HG02798 (cell line): ENCODE measurements at regions not wholly inside any gene's neighbourhood (a gene's known extent, or its start where the extent isn't known, plus 50 kb on each side); places are given as distances from the start of the nearest gene placed in this dataset.
"Not testable (repeated sequence)": the region's sequence is repeated elsewhere in the genome, so short reads cannot be mapped to it uniquely, and the experiment has no call there.

Experiments used
- ATAC-seq: cut with Tn5 transposase; IDR thresholded peaks from one replicate; pipeline ENCODE4 v1.9.1; 2021; ENCODE audit warnings: mild to moderate bottlenecking; ENCODE audit not compliant: unreplicated experiment, poor library complexity

DNA sequence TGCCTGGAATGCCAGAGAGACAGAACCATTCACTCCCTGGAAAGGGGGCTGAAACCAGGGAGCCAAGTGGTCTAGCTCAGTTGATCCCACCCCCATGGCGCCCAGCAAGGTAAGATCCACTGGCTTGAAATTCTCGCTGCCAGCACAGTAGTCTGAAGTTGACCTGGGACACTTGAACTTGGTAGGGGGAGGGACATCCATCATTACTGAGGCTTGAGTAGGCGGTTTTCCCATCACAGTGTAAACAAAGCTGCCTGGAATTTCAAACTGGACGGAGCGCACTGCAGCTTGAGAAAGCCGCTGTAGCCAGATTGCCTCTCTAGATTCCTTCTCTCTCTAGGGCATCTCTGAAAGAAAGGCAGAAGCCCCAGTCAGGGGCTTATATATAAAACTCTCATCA lies 310.7 kb upstream of the DPPA4 start:
- no peak for ATAC-seq

- ATAC-seq = no peak
Measured at GRCh38 chr3:109656225-109656624, 318.9 kb upstream of the DPPA4 start.

DNA sequence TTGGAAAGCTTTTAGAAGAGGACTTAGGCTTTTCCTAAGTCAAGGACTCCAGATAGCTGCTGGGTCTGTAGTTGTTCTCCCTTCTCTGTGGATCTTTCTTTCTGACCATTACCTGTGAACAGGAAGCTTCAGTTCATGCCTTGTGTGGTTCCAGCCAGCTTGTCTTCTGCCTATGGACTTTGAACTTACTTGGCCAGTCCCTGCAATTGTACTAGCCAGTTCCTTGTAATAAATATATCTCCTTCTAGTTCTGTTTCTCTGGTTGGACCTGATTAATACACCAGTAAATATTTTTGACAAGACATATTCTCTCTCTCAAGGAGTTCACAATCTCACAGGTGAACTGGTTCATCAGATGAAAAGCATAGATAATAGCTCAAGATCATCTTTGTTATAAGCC lies 341.3 kb upstream of the DPPA4 start:
- no peak for ATAC-seq

DNA sequence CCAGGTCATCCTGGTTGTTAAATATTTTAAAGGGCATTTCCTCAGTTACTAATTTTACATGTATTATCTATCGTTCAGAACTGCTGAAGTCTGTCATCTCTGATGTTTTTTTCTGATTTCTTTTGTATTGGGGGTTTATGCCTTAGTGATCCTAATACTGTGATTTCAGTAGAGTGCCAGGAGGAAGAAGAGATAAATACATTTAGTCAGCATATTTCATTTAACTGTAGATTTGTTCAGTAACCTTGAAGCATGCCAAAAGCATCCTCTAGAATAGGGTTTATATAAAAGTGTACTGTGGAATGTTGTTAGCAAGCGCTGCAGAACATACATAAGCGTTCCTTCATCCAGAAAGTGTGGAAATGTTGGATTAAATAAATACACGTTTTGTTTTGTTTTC lies 342.3 kb upstream of the DPPA4 start:
- no peak for ATAC-seq

GRCh38 chr3:109683746-109684145 lies 346.4 kb upstream of the DPPA4 start:
- ATAC-seq = no peak

DNA sequence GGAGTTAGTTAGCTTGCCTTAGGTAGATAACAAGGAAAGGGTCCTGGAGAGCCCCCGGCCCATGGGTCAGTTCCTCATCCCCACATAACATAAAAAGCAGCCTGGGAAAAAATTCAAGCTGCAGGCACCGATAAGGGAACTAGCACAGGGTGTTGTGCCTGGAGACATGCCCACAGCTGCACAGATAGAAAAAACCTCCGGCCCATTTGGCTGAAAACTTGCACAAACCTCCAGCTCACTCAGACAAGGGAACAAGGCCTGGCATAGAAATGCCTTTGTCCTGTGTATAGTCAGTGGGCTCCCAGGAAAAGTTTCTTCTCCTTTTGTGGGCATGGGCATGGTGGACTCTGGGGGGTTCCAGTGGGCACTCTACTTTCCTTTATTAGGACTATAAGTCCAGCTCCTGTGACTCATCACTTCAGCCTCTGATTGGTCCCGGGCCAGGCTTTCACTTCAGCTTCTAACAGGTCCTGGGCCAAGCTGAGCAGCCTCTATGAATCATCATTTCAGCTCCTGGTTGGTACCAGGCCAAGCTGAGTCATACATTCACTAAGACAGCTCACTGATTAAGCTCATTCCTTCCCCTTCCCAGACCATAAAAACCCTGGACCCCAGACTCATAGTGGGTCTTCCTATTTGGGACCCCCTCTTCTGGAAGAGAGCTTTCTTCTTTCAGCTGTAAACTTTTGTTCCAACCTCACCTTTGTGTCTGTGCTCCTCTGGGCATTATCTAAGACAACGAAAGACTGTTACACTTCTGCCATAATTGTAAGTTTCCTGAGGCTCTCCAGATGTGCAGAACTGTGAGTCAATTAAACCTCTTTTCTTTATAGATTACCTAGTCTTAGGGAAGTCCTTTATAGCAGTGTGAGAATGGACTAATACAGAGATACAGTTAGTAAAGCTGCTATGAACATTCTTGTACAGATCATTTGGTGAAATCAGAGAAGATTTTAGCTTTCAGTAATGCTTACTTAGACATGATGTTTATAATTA lies 348.0 kb upstream of the DPPA4 start:
- ATAC-seq = no peak

- ATAC-seq = no peak
Measured at GRCh38 chr3:109687626-109688025, 350.3 kb upstream of the DPPA4 start.

DNA sequence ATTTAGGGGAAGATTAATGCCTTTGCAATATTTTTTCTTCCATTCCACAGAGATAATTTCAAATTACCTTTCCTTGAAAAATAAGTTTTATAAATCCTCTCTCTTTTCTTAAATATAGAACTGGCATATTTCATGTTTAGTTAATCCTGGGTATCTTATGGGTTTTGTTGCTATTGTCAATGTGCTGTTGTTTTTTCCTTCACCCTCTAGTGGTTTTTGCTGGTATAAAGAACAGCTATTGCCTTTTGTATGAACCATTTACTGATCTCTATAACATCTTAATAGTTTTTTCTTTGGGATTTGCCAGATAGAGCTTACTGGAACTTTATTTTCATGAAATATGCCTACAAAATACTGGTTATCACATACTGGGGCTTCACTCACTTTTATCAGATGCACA lies 359.6 kb upstream of the DPPA4 start:
- ATAC-seq = no peak

- peak; percentile 63 for ATAC-seq
Measured at GRCh38 chr3:109702252-109702651, 364.9 kb upstream of the DPPA4 start.

DNA sequence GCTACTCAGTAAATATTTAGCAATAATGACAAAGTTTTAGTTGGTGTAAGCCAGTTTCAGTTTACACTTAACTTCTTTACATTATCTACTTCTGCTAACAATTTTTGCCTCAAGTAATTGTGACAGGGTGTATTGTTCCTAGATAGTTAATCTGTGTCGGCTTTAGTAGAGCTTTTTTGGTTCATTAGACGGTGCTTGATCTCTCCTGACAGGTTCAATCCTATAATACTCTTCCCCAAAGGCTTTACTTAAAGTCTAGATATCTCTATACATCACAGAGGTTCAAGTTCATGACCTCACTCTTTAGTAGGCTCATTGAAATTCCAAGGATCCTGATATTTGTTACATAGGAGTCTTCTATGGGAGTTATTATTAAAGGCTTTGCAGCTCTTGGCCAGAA lies 365.6 kb upstream of the DPPA4 start:
- ATAC-seq = no peak

GRCh38 chr3:109705133-109705532 lies 367.8 kb upstream of the DPPA4 start:
- not testable (repeated sequence) for ATAC-seq

DNA sequence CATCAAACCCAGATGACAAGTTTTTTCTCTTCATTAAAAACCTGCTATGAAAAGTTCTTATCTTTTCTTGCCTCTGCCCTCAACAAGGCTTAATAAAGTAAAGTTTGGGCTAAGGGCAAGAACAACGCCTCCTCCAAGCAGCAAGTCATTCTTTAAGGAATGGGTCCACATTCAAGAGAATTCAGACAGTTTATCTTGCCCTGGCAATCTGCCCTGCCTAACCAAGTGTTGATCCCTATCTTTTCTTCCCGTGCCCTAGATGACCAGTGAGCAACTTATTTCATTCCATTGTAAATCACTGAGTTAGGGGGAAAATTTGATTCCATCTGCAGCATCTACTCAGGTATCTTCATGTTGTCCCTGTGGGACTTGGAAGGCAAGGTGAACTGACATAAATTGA lies 370.3 kb upstream of the DPPA4 start:
- no peak for ATAC-seq

GRCh38 chr3:109713288-109713687 lies 375.9 kb upstream of the DPPA4 start:
- no peak for ATAC-seq

DNA sequence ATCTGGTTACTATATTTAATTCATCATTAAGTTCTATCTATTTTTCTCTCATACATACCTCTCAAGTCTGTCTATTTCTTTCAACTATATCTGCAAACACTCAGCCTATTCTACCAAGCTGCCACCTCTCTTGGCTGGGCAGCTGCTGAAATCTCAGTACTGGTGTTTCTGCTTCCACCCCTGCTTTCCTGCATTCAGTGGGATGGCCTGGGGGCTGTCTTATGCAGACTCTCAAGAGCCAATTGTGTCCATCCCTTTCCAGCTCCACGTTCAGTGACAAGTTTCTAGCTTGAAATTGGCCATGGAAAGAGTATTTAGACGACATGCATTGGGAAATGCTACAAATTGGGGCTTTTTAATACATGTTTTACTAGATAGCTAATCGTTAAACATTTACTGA lies 378.4 kb upstream of the DPPA4 start:
- no peak for ATAC-seq

DNA sequence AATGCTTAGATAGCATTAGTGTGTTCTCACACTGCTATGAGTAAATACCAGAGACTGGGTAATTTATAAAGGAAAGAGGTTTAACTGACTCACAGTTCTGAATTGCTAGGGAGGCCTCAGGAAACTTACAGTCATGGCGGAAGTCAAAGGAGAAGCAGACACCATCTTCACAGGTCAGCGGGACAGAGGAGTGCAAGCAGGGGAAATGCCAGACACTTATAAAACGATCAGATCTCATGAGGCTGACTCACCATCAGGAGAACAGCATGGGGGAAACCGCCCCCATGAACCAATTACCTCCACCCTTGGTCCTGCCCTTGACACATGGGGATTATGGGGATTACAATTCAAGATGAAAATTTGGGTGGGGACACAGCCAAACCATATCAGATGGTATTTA lies 381.5 kb upstream of the DPPA4 start:
- no peak for ATAC-seq

DNA sequence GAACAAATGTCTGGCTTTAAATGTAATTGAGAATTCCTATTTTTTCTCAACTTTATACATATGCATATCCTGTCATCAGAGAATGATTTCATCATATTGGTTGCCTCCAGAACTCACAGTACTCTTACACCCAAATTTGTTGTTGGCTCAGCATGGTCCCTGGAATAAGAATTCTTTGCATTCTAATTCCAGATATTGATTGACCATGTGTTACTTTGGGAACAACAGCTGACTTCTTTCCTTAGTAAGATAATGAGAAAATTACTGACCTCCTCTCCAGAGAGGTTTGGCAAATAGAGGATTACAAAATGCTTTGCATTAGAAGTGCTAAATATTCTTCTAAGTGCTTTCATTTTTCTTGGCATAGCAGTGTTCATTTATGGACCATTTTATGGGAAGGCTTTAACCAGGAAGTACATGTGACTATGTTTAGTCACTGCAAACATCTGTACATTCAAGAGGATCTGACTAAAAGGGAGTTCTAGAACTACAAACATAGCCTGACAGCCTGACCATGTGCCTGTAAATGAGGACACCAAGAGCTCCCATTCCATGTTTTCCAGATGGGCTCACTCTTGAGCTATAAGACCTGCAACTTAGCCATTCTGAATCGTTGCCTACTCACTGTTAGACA lies 391.6 kb upstream of the DPPA4 start:
- no peak for ATAC-seq

DNA sequence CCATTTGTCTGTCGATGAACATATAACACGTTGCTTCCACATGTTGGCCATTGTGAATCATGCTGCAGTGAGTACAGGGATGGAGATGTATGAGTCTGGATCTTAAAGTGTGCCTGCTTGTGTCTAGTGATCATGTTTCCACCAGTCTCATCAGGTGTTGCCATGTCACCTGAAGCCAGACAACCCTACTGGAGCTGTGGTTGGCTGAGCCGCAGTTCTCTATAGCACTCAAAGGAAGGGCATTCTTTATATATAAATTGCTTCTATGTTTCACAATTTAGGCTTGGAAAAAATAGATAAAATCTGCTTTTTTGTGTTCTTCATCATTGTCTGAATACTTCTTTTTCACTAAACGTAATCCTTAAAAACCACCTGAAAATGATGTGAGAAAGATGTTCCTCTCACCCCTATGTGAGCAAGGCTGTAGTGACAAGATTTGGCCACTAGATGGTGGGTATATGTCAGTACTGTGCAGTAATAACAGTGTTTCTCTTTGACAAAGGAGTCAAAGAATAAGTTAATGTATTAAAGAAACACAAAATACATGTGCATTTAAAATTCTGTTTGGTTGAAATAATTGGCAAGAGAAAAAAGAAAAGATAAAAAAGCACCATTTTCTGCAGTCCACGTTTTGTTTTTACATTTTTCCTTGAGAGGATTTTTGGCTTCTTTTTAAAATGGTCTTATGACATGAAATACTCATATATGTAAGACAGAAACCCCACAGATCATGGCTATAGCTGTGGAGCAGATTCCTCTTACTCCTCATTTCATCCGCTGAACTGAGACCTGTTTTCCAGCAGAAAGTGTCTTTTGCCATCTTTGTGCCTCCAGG lies 394.5 kb upstream of the DPPA4 start:
- peak; percentile 95 for ATAC-seq

GRCh38 chr3:109743981-109744380 lies 406.6 kb upstream of the DPPA4 start:
- ATAC-seq = no peak

- no peak for ATAC-seq
Measured at GRCh38 chr3:109772520-109772919, 435.2 kb upstream of the DPPA4 start.

DNA sequence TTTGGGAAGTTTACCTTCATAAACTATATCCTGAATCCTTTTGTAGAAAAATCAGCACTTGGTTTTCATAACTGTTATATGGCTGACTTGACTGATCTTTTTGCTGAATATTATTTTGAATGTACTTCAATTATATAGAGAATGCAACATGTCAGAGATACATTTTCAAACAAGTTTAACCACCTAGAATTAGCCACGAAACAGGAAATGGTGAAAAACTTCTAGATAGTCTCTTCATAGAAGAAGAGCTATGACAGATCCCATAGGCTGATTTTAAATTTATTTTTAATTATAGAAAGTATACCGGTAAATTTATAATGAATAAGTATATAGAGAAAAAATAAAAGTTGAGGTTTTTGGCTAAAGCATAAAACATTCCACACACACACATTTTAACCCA lies 436.8 kb upstream of the DPPA4 start:
- ATAC-seq = no peak

- ATAC-seq = no peak
Measured at GRCh38 chr3:109784285-109784684, 446.9 kb upstream of the DPPA4 start.
